GM19023 (cell line): ENCODE measurements at regions not wholly inside any gene's neighbourhood (a gene's known extent, or its start where the extent isn't known, plus 50 kb on each side); places are given as distances from the start of the nearest gene placed in this dataset.
"Not testable (repeated sequence)": the region's sequence is repeated elsewhere in the genome, so short reads cannot be mapped to it uniquely, and the experiment has no call there.

ENCODE experiments used
- ATAC-seq: cut with Tn5 transposase; IDR thresholded peaks from one replicate; pipeline ENCODE4 v1.9.1; 2021; ENCODE audit warnings: mild to moderate bottlenecking, moderate library complexity; ENCODE audit not compliant: unreplicated experiment

DNA sequence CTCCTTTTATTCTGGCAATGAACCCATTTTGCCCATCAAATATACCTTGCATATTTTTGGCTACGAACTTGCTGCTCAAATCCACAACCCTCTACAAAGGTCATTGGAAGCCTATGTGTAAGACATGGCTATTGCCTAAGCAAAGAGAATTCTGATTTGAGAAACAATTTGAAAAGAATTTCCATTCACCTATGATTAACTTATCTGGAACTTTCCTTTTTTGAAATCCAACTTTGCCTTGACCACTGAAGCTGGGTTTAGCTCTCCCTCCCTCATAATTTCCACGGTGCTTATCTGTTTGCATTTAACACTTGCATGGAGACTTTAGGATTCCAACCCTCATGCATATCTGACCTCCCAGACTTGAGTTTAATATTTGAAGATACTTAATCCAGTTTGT is 1514.7 kb upstream of the SLC10A2 start:
- no peak for ATAC-seq

- no peak for ATAC-seq
Measured at GRCh38 chr13:104577071-104577815, 1511.0 kb upstream of the SLC10A2 start.

DNA sequence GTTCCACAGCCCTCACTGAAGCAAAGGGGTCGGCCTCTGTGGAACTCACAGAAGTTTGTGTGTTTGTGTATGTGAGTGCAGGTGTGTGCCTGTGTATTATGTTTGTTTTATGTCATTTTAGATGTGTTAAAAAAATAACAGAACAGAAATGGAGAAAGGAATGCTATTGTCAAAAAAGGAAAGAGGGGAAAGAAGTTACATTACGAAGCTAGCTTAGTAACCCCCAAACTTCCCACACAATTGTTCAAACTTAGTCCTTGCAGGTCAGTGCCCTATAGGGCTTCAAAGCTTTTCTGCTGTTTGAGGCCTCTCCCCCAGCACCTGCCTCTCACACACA is 1505.6 kb upstream of the SLC10A2 start:
- ATAC-seq: no peak

GRCh38 chr13:104571161-104571892 is 1505.1 kb upstream of the SLC10A2 start:
- ATAC-seq: no peak

- ATAC-seq: no peak
Measured at GRCh38 chr13:104567114-104567513, 1500.9 kb upstream of the SLC10A2 start.

DNA sequence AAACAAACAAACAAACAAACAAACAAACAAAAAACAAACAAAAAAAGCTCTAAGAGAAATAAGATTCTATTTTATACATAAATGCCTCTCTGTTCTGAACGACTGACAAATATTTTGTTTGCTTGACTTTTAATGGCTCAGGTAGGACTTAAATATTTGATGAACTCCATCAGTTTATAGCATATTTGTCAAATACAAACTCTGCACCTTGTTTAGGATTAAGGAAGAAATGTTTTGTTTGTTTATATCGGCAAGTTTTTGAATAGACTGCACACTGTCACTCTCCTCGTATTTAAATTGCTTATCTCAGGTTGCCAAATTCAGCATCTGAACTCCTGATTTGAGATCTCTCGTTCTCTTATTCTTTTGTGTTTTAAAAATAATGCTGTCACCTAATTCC is 1499.7 kb upstream of the SLC10A2 start:
- no peak for ATAC-seq

- no peak for ATAC-seq
Measured at GRCh38 chr13:104553896-104554295, 1487.7 kb upstream of the SLC10A2 start.

DNA sequence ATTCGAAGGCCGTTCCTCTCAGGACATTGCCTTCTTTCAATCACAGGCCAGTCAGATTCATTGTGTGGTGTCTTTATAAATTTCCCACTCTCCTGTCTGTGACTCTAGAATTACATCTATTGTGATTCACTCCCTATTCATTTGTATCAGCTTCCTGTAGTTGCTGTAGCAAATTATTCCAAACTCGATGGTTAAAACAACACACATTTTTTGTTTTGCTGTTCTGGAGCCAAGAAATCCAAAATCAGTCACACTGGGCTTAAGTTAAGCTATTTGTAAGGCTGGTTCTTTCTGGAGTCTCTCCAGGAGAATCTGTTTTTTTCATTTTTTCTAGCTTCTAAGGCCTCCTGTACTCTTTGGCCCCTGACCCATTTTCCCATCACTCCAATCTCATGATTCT is 1487.0 kb upstream of the SLC10A2 start:
- no peak for ATAC-seq

DNA sequence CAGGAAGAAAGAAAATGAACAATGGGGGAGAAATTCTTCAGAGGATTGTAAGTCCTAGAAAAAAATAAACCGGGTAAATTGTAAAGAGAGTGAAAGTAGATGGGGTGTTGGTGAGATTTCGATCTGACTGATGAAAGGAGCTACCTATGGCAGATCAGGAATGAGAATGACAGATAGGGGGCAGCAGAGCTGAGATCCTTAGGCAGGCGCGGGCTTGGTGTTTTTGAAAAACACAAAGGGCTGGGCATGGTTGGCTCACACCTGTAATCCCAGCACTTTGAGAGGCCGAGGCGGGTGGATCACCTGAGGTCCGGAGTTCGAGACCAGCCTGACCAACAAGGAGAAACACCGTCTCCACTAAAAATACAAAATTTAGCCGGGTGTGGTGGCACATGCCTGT is 1468.6 kb upstream of the SLC10A2 start:
- ATAC-seq: no peak

DNA sequence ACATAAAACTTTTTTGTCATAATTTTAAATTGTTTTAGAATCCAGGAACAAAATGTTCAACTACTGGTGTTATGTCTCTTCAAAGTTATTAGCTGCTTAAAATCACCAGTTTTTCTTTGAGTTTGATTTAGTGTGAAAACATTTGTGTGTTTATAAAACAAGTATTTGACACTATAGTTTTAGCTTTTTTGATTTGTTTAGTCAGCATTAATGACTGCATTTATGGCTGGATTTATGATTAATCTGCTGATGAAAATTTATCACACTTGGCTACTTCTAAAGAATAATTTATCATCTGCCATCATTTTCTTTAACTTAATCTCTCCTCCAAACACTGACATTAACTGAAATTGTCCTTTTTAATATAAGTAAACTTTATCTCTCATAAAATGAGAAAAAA is 1465.9 kb upstream of the SLC10A2 start:
- no peak for ATAC-seq

- no peak for ATAC-seq
Measured at GRCh38 chr13:104530741-104531140, 1464.5 kb upstream of the SLC10A2 start.

GRCh38 chr13:104526561-104526960 is 1460.3 kb upstream of the SLC10A2 start:
- ATAC-seq: no peak

DNA sequence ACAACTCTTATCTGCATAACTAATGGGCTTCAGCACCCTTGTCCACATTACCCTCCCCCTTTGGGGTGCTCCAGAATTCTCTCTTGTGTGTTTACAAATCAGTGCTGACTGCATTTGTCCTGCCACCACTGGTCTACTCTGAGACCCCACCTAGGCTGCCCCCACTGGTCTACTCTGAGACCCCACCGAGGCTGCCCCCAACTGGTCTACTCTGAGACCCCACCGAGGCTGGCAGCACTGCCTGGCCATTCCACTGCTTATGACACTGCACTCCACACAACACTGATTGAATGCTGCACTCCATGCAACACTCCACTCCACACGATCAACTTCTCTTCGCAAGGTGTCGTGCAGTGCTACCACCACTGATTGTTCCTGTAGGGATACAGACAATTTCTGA is 1459.2 kb upstream of the SLC10A2 start:
- no peak for ATAC-seq

GRCh38 chr13:104522235-104523072 is 1456.2 kb upstream of the SLC10A2 start:
- ATAC-seq: no peak

DNA sequence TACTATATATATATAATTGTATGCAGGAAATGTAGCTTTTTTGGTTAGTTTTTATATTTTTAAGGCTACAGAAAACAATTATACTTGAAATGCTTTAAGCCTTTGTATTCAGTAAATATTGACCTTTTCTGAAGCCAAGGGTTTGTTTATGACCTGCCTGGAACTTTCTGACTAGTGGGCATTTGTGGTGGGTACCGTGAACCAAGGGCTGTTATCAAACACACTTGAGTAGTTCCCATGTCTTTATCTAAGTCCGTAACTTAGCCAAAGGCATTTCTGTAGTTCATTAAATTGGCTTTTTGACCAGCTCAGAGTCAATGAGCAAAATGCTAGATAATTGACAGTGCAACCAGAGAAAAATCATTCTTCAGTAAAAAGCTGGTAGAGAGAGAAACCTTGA is 1444.2 kb upstream of the SLC10A2 start:
- ATAC-seq: no peak

- ATAC-seq: not testable (repeated sequence)
Measured at GRCh38 chr13:104493502-104493901, 1427.3 kb upstream of the SLC10A2 start.

DNA sequence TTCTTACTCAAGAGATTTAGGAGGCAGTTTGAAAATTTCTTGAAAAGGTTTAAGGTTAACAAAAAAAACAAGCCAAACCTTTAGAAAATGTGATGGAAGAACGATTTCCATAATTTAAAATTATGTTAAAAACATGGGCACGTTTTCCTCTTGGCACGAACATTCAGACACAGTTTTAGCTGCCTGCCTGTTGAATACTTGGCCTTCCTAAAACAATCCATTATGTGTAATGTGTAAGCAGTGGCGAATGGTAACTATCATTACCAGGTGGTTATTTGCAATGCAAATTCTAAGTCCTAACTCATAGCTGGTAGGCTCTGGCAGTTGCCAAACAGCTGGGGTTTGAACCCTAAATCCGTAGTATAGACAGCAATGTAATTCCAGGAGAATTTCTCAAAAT is 1425.7 kb upstream of the SLC10A2 start:
- ATAC-seq: no peak

DNA sequence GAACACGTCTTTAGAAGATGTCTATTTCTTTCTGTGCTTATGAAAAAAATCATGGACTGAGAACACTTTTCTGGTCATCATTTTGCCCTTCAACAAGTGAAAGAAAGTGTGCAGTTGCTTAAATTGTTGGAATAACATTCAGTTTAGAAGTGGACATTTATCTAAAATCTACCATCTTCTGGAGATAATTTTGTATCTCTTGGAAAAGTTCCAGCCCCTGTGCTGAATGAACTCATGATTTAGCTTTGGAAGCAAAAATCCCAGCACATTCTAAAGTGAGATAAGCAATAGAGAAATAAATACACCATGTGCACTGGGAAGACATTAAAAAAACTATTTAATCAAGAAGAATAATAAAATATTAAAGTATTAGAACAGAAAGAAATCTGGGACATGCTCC is 1420.8 kb upstream of the SLC10A2 start:
- no peak for ATAC-seq

DNA sequence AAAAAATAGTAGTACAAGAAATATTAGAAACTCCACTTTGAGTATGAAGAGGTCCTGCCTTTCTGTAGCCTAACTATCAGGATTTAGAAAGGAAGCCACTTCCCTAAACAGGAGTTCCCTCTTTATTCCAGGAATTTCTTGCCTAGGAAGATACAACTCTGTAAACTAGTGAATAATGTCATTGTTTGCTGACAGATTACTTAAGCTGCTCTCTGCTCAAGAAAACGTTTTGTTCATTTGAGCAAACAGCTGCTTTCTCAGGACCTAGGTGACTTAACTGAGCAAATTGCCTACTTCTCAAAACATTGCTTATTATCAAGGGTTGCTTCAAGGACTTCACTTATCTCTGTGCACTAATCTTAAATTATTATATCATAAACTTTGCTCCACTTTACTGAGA is 1419.4 kb upstream of the SLC10A2 start:
- ATAC-seq: no peak

GRCh38 chr13:104483631-104484030 is 1417.4 kb upstream of the SLC10A2 start:
- no peak for ATAC-seq

DNA sequence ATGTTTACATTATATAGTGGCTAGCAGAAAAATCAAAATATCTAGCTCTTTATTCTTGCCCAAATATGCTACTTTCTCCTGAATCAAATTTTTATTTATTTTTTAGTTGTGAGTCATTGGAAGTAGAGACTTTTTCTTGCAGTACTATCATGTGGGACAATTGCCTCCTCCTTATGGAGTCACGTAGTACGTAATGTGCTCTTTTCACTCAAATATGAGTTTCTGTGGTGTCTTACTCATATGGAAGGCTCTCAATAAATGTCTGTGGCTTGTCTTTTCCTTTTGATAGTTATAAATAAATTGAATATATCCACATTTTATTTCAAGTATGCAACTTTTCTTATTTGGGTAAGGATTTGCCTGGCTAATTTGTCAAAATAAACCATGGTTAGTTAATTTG is 1411.0 kb upstream of the SLC10A2 start:
- ATAC-seq: no peak

- ATAC-seq: no peak
Measured at GRCh38 chr13:104473936-104474335, 1407.7 kb upstream of the SLC10A2 start.
